Left lobe of liver (tissue), 2 donors: ENCODE measurements at regions not wholly inside any gene's neighbourhood (a gene's known extent, or its start where the extent isn't known, plus 50 kb on each side); places are given as distances from the start of the nearest gene placed in this dataset.

Experiments
- ATAC-seq: fragments of 200-7000 bp; cut with Tn5 transposase; one replicate; pipeline ENCODE4 v1.9.1; 2020; ENCODE audit warnings: mild to moderate bottlenecking, moderate library complexity
- DNase-seq: peaks from one replicate; pipeline ENCODE4 v3.0.0-alpha.2; 2020; ENCODE audit warnings: low spot score
- donor health status: DM: no; HTN: no; CAD: no; lungs with moderate emphysema.
- donor health status: DM: no; HTN: yes; CAD: no.

DNA sequence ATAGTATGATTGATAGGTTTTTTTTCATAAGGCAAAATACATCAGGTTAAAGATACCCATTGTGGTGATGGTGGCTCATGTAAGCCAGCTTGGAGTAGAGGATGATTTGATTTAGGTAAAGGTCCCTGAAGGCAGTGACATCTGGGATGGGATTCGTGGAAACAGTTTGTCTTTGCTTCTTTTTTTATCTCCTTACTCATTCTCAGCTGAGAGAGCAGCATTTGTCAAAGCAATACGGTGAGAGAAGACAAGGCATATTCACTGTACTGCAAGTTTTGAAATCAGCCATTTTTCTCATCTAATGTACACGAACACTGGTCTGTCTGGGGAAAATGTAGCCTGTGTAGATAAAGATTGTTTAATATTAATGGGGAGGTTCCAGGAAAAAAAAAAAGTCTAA is 749.1 kb downstream of the SQOR start:
- no peak for DNase-seq
- no peak for ATAC-seq

DNA sequence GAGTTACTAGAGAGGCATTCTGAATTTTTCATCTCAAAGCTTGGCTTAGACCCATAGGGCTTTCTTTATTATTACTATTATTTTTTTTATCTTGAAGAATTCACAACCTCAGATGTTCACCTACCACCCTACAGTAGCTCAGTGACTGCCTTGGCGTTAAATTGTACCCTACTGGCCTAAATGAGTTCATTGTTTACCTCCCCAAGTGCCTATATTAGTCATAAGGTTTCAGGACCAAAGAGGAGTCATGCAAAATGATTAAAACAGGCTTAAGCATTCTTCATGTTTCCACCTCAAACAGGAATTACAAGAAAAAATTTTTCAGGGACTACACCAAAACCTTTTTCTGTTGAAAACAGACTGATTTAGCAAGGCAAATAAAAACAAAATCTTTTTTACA is 751.5 kb downstream of the SQOR start:
- no peak for DNase-seq
- ATAC-seq: no peak

DNA sequence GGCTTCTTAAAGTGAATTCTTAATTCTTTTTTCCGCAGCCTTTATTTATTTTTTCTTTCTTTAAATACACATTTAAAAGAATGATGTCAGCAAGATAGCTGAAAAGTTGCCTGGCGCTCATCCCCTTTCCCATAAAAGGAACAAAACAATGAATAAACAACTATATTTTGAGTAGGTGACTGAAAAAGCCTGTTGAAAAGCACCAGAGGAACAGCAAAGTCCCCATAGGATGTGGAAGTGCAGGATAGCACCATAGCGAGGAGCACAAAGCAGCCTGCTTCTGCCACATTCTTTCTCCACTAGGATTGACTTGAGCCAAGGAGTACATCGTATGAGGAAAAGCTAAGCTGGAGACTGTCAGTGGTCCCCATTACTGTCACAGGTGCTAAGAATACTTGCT is 754.9 kb downstream of the SQOR start:
- ATAC-seq (no peak), DNase-seq (no peak)

DNA sequence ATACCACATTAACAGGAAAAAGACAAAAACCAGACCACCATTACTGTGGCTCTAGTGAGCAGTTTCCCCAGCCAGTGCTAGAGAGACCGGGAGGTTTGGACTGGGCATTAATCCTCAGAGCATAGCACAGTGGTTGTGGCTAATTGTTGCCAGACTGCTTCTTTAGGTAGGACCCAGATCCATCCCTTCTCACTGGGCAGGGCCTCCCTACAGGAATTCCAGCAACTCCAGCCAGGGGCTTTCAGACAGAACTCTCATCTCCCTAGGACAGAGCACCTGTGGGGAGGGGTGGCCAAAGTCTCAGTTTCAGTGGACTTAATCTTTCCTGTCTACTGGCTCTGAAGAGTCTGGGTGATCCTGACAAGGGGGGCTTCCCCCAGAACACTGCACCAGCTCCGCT is 759.6 kb downstream of the SQOR start:
- no peak for DNase-seq
- no peak for ATAC-seq

DNA sequence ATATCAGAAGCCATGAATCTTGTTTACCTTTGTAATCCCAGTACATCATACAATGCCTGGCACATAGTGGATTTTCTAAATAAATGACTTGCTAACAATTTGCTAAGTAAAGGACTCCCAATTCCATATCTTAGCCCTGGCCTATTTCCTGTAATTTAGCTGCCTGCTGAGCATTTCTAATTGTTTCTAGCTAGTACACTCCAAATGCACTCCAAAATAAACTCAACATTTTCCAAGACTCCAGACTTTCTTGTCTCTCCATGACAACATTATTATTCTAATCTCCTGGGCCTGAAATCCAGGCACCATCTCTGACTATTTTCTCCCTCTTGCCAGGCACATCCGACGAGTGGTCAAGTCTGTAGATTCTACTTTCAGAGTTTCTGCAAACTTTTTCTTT is 773.5 kb downstream of the SQOR start:
- no peak for DNase-seq
- ATAC-seq: no peak

DNA sequence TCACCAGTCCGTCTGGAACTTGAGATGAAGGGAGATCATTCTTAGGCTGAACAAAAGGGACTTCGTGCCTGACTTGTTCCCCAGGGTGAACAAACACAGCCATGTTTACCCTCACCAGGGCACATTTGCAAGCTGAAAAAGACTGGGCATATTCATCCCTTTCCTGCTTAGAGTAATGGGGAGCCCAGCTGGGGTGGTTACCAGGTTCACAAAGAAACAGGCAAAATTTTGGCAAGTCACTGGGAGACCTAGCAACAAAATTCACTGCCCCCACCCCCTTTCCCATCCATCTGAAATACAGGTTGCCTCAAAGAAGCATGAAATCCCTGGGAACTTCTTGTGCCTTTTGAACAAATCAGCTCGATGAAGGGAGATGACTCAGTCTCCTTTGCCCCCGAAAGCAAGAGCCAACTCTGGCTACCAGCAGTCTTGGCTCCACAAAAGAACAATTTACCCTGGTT is 775.0 kb downstream of the SQOR start:
- ATAC-seq: no peak

DNA sequence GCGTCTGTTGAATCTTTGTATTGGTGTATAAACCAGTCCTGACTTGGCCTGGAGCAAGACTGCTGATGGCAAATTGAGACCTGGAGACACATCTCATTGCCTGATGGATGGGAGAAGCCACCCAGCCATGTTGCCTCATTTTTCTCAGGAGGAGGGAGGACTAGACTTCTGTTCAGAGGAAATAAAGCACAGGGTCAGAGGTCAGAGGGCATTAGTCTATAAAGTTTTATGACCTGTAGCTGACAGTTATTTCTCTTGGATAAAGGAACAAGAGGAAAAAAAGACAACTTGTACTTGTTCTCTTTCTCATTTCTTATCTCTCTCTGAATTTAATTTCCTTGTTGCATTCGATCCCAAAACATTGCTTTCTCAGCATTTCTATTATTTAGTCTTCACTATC is 775.9 kb downstream of the SQOR start:
- no peak for DNase-seq
- no peak for ATAC-seq

More for the DNA sequence above, 775.0 kb downstream of the SQOR start:
- DNase-seq: no peak

DNA sequence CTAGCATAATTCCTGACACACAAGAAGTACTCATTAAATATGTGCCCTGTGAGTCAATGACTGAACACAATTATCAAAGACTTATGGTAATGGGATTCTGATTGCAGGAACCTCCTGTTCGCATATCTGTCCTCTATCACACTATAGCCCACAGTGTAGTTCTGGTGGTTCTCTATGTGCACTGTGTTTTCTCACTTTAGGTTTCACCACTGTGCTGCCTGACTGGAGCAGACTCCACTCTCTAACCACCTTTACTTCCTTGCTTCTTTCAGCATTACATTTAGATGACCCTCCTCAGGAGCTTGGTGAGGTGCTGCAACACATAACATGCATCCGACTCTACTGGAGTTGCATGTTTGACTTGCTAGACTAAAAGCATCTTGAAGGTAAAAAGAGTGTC is 777.1 kb downstream of the SQOR start:
- DNase-seq (no peak), ATAC-seq (no peak)

DNA sequence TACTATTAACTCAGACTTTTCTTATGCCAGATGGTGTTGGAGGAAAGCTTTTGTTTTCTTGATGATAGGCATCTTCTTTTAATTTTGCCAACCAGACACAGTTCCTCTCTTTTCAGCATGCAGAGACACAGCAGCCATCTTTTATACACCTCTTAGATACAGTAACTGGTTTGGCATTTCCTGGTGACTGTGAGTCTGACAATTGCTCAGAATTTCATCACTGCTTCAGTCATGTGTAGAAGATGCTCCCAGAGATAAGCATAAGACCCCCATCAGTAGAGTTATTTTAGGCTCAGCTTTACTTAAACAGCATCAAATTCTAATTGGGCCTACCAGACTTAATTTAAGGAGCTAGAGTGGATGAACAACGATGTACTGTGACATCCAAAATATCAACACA is 779.0 kb downstream of the SQOR start:
- no peak for DNase-seq
- ATAC-seq: no peak

DNA sequence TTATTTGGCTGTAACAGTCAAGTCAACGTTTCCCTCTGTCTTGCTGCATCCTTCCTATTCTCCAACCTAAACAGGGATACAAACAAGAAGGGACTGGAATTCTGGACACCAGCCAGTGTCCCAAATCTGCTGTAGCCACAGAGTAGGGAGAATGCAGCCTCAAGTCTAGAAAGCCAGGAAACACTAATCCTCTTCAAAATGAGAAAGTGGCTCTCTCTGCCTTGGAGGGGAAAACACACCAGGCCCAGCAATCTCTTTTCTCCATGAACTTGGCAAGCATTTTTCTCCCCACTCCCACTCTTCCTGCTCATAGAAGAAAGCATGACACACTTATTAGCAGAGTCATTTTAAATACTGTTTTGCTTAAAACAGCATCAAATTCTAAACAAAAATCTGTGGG is 781.7 kb downstream of the SQOR start:
- peak; percentile 22 for ATAC-seq
- no peak for DNase-seq

DNA sequence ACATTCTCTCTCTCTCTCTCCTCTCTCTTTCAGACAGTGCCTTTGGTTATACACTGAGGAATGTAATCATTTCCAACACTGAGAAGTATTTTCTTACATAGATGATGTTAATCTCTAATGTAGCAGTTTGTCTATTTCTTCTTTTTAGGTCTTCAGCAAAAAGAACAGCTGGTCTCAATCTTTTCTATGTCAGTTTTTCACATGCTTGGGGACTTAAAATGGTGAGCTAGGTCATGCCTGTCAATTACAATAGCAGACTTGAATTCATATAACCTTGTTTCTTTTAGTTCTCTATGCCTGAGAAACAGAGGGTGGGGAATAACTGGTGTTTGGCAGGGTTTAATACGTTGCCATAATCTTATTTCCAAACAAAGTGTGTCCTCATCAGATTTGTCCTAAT is 786.2 kb downstream of the SQOR start:
- no peak for ATAC-seq

DNA sequence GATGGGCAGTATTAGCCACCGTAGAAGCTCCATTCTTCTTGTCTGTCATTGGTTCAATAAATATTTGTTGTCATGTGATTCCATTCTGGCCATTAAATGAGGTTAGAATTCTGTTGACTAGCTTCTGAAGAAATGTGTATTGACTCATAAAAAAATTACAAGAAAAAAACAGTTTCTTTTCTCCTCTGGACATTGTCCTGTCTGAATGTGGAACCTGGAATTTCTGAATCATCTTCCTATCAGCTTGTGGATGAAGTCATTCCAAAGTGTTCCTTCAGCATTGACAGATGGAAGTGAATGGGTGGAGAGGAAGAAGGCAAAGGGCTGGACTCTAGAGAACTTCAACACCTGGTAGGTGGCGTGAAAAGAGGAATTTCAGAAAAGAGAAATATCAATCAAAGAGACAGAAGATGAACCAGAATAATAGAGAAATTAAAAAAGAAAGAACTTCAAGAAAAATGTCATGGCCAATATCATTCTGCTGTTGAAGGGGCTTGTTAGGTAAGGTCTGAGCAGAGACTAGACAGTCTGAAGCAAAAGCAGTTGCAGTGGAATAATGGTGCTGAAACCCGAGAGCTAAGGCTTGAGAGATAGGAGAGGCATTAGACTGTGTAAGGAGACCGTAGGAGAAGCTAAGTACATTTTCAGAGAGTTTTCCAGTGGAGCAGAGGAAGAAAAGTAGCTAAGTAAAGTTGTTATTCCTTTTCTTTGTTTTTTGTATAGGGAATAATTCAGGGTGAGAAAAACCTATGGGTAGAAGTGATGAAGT is 806.6 kb downstream of the SQOR start:
- DNase-seq (no peak), ATAC-seq (no peak)

More for the DNA sequence above, 786.2 kb downstream of the SQOR start:
- DNase-seq: no peak

DNA sequence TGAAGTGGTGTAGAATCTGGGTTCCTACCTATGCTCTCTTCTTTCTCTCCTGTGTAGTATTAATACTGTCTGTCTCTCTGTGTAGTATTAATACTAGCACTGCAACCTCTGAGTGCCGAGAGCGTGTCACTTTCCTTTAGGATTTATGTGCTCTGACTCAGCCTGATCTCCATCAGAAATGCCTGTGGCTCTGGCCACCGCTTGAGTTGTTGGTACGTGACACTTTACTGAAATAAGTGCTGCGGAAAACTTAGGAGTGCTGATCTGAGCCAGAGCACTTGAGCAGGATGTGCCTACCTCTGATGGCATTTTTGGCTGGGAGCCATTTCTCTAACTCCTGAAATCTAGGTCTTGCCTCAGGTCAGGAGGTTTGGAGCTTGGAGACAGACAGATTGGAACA is 807.4 kb downstream of the SQOR start:
- no peak for ATAC-seq
- DNase-seq: no peak

DNA sequence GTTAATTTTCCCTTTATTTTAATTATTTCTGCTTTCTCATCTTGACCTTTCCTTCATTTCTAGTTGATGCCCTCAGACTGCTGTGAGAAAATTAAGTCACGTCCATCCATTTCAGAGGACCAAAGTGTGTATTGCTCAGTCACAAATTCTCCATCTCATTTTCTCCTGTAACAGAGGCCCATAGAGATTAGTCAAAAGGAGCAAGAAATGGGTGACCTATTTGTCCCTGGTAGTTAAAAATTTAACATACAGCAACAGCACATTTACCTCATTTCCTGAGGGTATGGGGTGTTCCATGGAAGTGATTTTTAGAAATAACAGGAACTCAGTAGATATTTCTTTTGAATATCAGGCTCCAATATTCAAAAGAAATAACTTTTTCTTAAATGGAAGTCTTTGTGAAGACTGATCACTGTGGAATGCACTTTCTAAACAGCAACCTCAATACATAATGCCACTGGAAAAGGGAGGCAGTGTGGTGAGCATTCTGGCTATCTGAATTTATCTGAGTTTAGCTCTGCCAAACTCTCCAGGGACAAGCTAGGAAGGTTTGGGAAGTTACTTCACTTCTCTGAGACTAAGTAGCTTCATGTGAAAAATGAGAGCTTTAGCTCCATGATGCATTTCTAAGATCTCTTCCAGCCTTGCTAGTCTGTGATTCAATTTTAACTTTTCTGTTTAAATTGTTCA is 808.2 kb downstream of the SQOR start:
- DNase-seq: no peak
- ATAC-seq: no peak

DNA sequence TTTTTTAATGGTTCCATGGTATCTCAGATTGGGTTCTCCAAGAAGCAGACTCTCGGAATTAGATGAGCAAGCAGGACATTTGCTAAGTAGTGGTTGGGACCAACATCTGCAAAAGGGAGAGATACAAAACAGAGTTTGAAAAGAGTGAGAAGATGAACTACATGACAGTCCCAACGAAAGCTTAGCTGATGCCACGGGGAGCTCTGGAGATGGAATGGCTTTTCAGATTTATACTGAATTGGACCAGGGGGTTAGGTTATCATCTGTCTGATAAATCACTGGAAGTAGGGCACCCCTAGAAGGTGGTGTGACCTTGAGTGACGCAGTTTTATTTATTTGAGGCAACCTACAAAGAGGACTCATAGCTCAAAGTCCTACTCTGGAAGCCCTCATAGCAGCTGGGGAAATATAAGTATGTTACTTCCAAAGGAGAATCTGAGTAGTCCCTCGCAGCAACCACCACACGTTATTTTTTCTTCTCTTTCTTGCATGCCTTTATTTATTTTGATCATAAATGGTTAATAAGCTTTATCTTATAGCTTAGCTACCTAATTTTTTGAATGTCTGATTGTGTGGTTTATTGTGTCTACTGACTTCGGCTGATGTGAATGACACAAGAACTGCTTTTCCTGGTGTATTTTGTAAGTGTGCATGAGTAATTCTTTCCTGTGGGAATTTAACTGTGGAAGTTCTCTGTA is 815.4 kb downstream of the SQOR start:
- no peak for ATAC-seq
- no peak for DNase-seq

DNA sequence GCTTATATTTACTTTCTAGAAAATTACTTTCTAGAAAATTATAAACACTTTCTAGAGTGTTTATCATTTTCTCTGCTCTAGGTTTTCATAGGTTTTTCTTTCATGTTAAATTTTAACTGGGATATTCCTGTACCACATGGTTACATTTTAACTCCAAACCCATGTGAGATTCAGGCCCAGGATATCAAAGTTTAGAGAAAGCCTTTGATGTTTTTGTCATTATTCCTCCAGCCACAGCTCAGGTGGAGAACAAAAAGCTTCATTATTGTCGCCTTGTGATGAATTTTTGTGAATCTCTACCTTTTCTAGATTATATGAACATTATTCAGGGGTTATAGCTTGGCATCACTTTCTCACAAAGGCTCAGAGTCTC is 816.0 kb downstream of the SQOR start:
- DNase-seq: no peak
- no peak for ATAC-seq

DNA sequence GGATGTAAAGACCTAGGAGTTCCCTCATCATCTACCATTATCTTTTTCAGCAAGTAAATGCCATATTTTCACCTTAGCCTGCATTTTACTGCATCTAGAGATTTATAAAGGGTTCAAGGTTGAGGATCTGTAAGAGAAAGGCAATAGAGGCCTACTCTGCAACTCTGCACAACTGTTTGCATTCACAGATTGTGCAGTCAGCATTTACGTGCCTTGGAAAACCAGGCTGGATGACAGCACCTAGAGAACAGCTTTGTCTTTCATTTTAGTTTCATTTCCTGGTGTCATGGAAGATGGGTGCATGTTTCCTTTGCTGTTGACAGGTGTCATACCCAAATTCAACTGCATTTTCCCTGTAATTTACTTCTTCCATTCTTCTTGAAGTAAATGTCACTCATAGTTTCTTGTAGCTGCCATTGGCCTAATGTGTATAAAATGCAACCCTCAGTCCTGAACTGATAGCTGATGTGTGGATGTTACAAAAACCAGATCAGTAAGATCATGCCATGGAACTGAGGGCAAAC is 817.5 kb downstream of the SQOR start:
- no peak for ATAC-seq
- DNase-seq: no peak

DNA sequence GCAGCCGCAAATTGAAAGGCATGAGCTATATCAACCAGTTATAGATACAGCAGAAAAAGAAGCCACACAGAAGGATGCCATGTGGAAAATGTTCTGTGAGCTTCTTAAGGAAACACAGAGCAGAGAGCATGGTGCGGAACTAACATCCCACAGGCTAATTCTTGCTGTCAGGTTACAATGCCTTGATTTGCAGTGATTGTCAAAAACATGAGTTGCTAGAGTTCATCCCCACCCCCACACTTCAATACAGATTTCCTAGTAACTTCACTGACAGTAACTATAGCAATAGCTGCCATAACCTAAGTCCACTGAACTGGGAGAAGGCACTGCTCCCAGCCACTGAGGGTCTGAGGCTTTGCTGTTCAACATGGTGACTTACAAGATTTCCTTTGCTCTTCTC is 821.6 kb downstream of the SQOR start:
- DNase-seq: no peak
- ATAC-seq: no peak

DNA sequence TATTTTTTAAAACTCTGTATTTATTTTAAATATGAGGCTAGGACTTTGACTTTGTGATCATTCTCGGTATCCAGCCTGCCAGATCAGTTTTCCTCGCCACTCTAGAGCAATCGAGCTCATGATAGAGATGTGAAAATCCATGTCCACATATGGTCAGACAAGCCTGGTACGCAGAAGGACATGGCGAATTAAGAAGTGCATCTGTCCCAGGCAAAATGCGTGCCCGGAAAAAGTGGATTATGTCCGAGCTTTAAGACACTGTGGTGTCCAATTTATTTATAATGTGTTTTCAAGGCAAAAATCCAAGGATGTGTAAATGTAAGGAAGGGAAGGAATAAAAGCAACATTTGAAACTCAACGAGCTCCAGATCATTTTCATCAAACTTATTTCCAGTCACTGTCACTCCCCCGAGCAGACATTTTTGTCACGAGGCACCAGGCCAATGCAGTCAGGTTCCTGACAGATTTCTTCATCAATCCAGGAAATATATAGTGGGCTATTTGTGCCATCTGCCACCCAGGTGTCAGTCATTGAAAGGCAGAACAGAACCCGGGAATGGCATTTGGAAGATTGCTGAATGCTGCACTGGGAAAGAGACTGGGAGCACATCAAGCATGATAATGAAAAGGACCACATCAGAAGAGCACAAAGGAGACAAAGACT is 825.7 kb downstream of the SQOR start:
- no peak for ATAC-seq

DNA sequence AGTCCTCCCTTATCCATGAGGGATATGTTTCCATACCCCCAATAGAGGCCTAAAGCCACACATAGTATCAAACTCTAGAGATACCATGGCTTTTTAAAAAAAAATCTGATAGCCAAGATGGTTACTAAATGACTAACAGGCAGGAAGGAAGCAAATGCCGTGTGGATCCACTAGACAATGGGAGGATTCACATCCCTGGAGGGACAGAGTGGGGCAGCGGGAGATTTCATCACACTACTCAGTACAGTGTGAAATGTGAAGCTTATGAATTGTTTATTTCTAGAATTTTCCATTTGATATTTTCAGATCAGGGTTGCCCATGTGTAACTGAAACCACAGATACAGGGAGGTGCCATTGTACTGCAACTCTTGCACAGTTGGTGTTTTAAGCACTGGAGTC is 826.6 kb downstream of the SQOR start:
- DNase-seq (no peak), ATAC-seq (no peak)

More for the DNA sequence above, 825.7 kb downstream of the SQOR start:
- DNase-seq: no peak

DNA sequence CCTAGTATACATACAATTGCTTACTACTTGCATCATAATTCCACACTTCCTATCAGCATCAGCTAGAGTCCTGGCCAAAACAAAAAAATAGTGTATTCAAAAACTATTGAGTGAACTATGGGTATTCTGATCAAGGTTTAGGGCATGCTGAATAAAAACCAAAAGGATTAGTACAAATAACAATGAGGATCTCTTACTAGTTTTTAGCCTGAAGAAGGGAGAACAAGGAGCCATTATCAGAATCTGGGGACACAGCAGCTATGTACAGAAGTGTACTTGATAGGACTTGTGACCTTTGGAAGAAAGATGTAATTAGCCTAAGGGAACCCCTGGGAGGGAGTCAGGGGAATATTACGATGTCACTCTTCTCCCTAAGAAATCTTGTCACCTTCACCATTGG is 832.2 kb downstream of the SQOR start:
- no peak for DNase-seq
- ATAC-seq: no peak
